C4-2B (cell line): ENCODE measurements at regions not wholly inside any gene's neighbourhood (a gene's known extent, or its start where the extent isn't known, plus 50 kb on each side); places are given as distances from the start of the nearest gene placed in this dataset.

ENCODE experiments used
- H3K27ac ChIP-seq: fragments of 450-650 bp; 2 replicates; pipeline ENCODE4 v1.5.1; 2017
- CTCF ChIP-seq: fragments of 450-650 bp; conservative IDR thresholded peaks from 2 replicates; pipeline ENCODE4 v1.5.1; 2017; ENCODE audit warnings: mild to moderate bottlenecking
- ZFX ChIP-seq: fragments of 450-650 bp; IDR thresholded peaks from 2 replicates; pipeline ENCODE4 v1.6.1; 2017

GRCh38 chr18:67123901-67124300 is 392.6 kb downstream of the DSEL start:
- TF ChIP-seq ZFX, result no peak
- no peak for TF ChIP-seq CTCF
- no peak overlapping the region for H3K27ac ChIP-seq

- H3K27ac ChIP-seq, result no peak overlapping the region
- TF ChIP-seq CTCF (no peak), ZFX (no peak)
These were observed 398.7 kb downstream of the DSEL start for GRCh38 chr18:67117804-67118203.

- no peak for TF ChIP-seq CTCF
- TF ChIP-seq ZFX, result no peak
- no peak overlapping the region for H3K27ac ChIP-seq
These were observed 407.0 kb downstream of the DSEL start for GRCh38 chr18:67109535-67109934.

- TF ChIP-seq CTCF, result no peak
- TF ChIP-seq ZFX, result no peak
- no peak overlapping the region for H3K27ac ChIP-seq
These were observed 407.6 kb downstream of the DSEL start for GRCh38 chr18:67108894-67109293.

GRCh38 chr18:67104700-67105284 is 411.7 kb downstream of the DSEL start:
- peak; percentile 89 for TF ChIP-seq CTCF
- TF ChIP-seq ZFX, result no peak
- no peak overlapping the region for H3K27ac ChIP-seq

- no peak overlapping the region for H3K27ac ChIP-seq
- TF ChIP-seq CTCF (no peak), ZFX (no peak)
These were observed 422.4 kb downstream of the DSEL start for GRCh38 chr18:67094123-67094522.

- TF ChIP-seq CTCF, result no peak
- H3K27ac ChIP-seq, result no peak overlapping the region
These were observed 424.4 kb downstream of the DSEL start for GRCh38 chr18:67092141-67092540.
